AG04450 (cell line): ENCODE measurements at regions not wholly inside any gene's neighbourhood (a gene's known extent, or its start where the extent isn't known, plus 50 kb on each side); places are given as distances from the start of the nearest gene placed in this dataset.

Experiments
- CTCF ChIA-PET: fragments of 300-600, 350-600 bp; formaldehyde crosslinking; extraction: SDS; loops from one replicate; lab custom pipeline; 2022; ENCODE audit warnings: antibody characterized with exemption, inconsistent platforms; lab: Charles Lee
- POLR2A ChIA-PET: fragments of 350-600 bp; formaldehyde crosslinking; extraction: SDS; loops from one replicate; lab custom pipeline; 2021; ENCODE audit warnings: antibody characterized with exemption, inconsistent platforms; lab: Yijun Ruan, JAX
- DNase-seq: peaks from one replicate; pipeline ENCODE4 v3.0.0-alpha.2; 2011; ENCODE audit warnings: low read depth, low spot score
- H3K27ac ChIP-seq: one replicate; pipeline ENCODE4 v1.5.1; 2012; ENCODE audit warnings: low read depth, low read length, control low read depth
- H3K27me3 ChIP-seq: one replicate; pipeline ENCODE4 v1.6.0; 2012; ENCODE audit warnings: low read length; ENCODE audit not compliant: control insufficient read depth, insufficient read depth
- H3K4me3 ChIP-seq: 2 replicates; pipeline ENCODE4 v1.5.1; 2011; ENCODE audit warnings: mild to moderate bottlenecking, low read depth, low read length, control low read depth
- H3K9me3 ChIP-seq: 2 replicates; pipeline ENCODE4 v1.5.1; 2012; ENCODE audit warnings: low read length; ENCODE audit not compliant: control insufficient read depth, insufficient read depth
- TF ChIP-seq, protein P1 (sequence below): IDR thresholded peaks from 2 replicates; pipeline ENCODE4 v1.5.1; 2011; ENCODE audit warnings: low read depth, low read length, control low read depth, inconsistent platforms

DNA sequence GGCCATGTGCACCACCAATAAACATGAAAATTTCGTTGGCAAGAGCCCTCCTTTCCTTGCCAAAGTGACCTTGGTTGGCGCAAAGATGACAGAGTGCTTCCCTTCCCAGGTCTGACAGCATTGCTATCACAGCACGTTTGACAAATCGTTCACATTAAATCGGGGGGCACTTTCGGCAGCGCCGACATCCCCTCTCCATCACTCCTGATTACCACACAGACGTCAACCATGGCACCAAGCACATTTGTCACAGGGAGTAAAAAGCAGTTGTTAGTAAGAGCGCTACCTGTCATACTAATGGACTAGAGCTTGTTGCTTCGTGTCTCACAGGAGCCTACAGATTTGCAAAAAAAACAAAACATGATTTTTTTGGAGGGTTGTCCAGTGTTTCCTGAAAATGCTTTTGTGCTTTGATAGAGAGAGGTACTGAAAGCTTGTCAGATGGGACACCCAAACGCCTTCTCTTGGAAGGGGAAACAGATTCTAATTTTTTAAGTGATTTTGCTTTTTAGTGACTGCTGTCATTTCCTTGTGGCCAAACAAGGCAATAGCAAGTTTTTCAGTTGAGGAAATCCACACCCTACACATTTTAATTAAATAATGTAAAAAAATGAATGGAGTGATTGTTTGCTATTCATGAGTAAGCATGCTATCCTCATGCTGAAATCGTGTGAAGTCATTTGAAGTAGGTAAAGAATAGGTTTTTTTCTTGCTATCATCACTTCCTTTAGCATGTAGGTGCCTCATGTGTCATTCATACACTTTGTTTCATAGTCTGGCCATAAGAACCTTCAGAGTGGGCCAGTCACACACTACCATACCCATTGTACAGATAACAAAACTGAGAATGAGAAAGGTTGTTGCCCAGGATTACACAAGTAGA lies 682.8 kb upstream of the WWC1 start:
- Histone ChIP-seq H3K9me3 (no peaks in the 10 kb centered on the region), H3K27me3 (no peaks in the 10 kb centered on the region), H3K27ac (no peak overlapping the region), H3K4me3 (no peak overlapping the region)
- POLR2A ChIA-PET = no interaction called here
- CTCF ChIA-PET = no interaction called here
- no peak for DNase-seq
- TF ChIP-seq, protein P1, sequence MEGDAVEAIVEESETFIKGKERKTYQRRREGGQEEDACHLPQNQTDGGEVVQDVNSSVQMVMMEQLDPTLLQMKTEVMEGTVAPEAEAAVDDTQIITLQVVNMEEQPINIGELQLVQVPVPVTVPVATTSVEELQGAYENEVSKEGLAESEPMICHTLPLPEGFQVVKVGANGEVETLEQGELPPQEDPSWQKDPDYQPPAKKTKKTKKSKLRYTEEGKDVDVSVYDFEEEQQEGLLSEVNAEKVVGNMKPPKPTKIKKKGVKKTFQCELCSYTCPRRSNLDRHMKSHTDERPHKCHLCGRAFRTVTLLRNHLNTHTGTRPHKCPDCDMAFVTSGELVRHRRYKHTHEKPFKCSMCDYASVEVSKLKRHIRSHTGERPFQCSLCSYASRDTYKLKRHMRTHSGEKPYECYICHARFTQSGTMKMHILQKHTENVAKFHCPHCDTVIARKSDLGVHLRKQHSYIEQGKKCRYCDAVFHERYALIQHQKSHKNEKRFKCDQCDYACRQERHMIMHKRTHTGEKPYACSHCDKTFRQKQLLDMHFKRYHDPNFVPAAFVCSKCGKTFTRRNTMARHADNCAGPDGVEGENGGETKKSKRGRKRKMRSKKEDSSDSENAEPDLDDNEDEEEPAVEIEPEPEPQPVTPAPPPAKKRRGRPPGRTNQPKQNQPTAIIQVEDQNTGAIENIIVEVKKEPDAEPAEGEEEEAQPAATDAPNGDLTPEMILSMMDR = peak; percentile 29; the same call in 1 of the 2 replicates

DNA sequence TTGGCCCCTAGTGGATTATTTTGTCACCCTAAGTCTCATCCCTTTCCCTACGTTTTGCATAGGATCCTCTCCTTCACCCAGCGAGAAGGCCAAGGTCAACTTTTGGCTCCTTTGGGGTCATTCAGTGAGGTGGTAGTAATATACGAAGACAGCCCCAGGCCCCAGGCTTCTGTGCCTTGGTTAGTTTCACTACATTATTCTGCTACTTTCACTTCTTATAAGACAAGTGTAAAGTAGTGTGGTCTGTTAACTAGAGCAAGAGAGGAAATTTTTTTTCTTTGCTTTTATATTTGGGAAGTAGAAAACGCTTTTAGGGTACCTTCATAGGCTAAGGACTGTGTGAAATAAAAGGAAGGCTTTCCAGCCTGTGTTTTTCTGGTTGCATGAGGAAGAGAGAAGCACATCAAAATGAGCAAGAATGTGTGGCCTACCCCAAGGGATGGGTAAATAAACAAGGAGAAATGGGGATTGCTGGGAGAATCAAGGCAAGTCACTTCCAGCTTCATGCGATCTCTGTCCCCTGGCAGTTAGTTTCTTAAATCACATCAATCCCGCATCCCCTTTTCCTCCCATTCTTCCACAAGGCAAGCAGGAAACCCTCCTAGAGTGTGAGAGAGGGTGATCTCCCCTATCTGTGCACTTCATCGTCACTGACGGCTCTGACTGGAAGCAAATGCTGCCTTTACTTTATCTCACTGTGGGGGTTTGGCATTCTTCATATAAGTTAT lies 677.0 kb upstream of the WWC1 start:
- no peak for DNase-seq
- H3K4me3 ChIP-seq = no peak overlapping the region
- no peaks in the 10 kb centered on the region for H3K9me3 ChIP-seq
- H3K27ac ChIP-seq = no peak overlapping the region
- ChIA-PET POLR2A (no interaction called here), CTCF (no interaction called here)
- H3K27me3 ChIP-seq = no peaks in the 10 kb centered on the region
- TF ChIP-seq, protein P1 = no peak

DNA sequence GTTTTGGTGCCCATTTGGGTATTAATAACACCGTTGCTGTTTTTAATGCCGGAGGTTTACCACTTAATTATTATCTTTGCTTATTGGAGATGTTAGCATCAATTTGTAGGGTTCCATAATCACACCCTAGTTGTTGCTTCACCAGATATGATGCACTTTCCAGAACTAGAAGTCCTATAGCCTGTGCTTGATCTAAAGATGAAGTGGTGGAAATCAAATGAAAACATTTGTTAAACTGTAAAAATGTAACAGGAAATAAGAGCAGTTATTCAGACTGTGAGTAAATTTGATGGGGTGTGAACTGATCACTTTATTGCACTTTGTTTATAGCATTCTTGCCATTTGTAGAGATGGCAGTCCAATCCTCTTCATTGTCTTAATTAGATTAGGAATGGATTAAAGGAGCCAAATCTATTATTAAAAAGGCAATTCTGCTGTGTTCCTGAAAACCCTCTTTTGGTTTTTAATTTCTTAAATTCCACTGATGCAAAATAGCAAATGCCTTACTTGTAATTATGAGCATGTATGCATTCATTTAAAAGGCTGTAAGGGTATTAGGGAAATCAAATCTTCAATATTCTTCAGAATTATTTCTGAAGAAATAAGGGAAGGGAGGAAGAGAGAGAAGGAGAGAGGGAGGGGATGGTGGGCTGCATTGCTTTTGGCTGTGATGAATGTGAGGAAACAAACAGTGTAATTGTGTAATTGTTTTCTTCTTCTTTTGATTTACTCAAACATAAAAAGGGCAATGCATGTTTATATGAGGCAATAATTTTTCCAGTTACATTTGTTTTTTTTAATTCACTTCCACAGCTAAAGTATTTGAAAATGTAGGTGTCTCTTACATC lies 675.2 kb upstream of the WWC1 start:
- CTCF ChIA-PET = no interaction called here
- Histone ChIP-seq H3K27me3 (no peaks in the 10 kb centered on the region), H3K4me3 (no peak overlapping the region), H3K27ac (no peak overlapping the region), H3K9me3 (no peaks in the 10 kb centered on the region)
- DNase-seq = no peak
- POLR2A ChIA-PET = no interaction called here
- TF ChIP-seq, protein P1 = no peak

DNA sequence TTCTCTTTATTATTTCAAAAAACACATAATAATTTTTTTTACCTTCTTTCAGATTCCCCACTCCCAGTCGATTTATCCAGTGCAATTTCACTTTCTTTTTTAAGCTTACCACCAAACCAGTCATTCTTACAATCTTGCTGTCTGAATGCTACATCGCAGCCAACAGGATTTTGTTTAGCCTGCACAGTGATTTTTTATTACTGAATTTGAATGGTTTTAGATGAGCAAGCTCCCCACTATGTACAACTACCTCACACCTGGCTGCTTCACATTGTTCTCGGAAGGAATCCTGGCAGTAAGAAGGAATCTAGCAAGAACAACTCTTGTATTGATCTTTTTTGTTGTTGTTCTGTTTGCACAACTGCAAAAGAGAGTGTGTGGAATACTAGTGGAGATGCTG lies 668.1 kb upstream of the WWC1 start:
- POLR2A ChIA-PET = no interaction called here
- H3K9me3 ChIP-seq = no peaks in the 10 kb centered on the region
- no peak overlapping the region for H3K27ac ChIP-seq
- TF ChIP-seq, protein P1 = no peak
- H3K27me3 ChIP-seq = no peaks in the 10 kb centered on the region
- DNase-seq = no peak
- CTCF ChIA-PET = interaction anchor here (0.6 to 1.0 kb wide), 2 partner anchors 34 to 597 kb away, joined by 4 to 10 read pairs; no protein-coding TSS in a partner anchor
- H3K4me3 ChIP-seq = no peak overlapping the region
